ENCODE measurements at regions not wholly inside any gene's neighbourhood (a gene's known extent, or its start where the extent isn't known, plus 50 kb on each side); places are given as distances from the start of the nearest gene placed in this dataset.

DNA sequence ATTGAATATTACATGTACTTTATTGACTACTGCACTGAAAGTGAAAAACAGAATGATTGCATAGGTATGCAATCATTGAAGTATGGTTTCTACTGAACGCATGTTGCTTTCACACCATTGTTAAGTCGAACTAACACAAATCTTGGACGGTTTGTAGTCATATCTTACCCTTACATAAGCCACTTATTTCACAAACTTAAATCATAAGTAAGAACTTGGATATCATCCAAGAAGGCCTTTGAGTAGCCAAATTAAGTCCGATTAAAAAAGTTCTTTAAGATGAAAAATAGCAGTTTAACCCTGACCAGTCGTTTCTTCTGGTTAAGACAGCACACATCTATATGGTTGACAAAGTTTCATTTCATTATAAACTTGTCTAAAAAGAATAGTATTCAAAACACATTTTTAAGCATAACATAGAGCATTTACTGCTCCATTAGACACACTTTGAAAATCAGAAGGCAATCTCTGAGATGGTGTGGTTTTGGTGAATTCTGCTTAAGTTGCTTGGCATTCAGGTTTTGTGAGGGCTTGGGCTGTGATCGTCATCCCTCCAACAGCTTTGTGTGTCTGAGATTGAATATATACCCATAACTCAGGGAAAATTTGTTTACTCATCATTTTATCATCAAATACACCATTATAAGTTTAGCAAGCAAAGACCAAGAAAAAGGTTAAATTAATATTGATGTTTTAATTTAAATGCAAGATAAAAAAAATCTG lies 92.2 kb downstream of the NFKBIZ start:
- H3K4me1 ChIP-seq (ENCODE audit: control insufficient read depth, extremely low read depth, insufficient read depth, low read length) = peaks cover 51% of the 10 kb centered on the region

More for the DNA sequence above, 92.2 kb downstream of the NFKBIZ start:
- no peaks in the 10 kb centered on the region for H4K20me1 ChIP-seq (replicated peaks; ENCODE audit: control insufficient read depth, extremely low read depth, insufficient read depth, low read length)
- no peak for FAIRE-seq
- BruUV-seq (replicated peaks) = no TSS peak
- H3K4me2 ChIP-seq (ENCODE audit: insufficient read depth, low read length) = peak overlapping the region; percentile 6
- dilution Hi-C loops (cut with MboI; ENCODE audit: extremely low pct_ligation_motif_present, low sequenced_read_pairs) = no loop called here
- no peak overlapping the region for H3K9ac ChIP-seq (replicated peaks; ENCODE audit: extremely low read depth, insufficient read depth, low read length)
- H3K4me3 ChIP-seq (replicated peaks in 1 of 3; ENCODE audit: insufficient read depth in 1 of 3, low read depth in 1 of 3, low read length in 3 of 3) = no peak overlapping the region
- intact Hi-C loops (cut with micrococcal nuclease) = loop anchor here (2.0 kb wide), 2 partner anchors 221 to 283 kb away; no protein-coding TSS in a partner anchor
- no peaks in the 10 kb centered on the region for H3K9me3 ChIP-seq (replicated peaks; ENCODE audit: control insufficient read depth, insufficient read depth, low read length)
- ChIA-PET POLR2A (no interaction called here), CTCF (interaction anchor here (3.4 kb wide), 1 partner anchor 284 kb away, joined by 14 read pairs; no protein-coding TSS in a partner anchor)
- H3K27ac ChIP-seq (ENCODE audit: insufficient read depth, low read depth, low read length) = peak overlapping the region; percentile 88
- TF ChIP-seq, protein P1, sequence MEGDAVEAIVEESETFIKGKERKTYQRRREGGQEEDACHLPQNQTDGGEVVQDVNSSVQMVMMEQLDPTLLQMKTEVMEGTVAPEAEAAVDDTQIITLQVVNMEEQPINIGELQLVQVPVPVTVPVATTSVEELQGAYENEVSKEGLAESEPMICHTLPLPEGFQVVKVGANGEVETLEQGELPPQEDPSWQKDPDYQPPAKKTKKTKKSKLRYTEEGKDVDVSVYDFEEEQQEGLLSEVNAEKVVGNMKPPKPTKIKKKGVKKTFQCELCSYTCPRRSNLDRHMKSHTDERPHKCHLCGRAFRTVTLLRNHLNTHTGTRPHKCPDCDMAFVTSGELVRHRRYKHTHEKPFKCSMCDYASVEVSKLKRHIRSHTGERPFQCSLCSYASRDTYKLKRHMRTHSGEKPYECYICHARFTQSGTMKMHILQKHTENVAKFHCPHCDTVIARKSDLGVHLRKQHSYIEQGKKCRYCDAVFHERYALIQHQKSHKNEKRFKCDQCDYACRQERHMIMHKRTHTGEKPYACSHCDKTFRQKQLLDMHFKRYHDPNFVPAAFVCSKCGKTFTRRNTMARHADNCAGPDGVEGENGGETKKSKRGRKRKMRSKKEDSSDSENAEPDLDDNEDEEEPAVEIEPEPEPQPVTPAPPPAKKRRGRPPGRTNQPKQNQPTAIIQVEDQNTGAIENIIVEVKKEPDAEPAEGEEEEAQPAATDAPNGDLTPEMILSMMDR (IDR thresholded peaks at IDR 0.05; ENCODE audit: extremely low read depth in 1 of 2, insufficient read depth in 1 of 2, low read depth in 1 of 2, low read length in 2 of 2) = no peak
- TF ChIP-seq JUN (IDR thresholded peaks at IDR 0.05; ENCODE audit: borderline replicate concordance, insufficient read depth, insufficient read length, low read depth) = no peak
- no peak for TF ChIP-seq POLR2AphosphoS5 (IDR thresholded peaks at IDR 0.05; ENCODE audit: insufficient read depth, low read depth, low read length)
- no peak for TF ChIP-seq EZH2 (IDR thresholded peaks at IDR 0.05; ENCODE audit: borderline replicate concordance, low read depth, low read length, severe bottlenecking)
- TF ChIP-seq, protein P2, sequence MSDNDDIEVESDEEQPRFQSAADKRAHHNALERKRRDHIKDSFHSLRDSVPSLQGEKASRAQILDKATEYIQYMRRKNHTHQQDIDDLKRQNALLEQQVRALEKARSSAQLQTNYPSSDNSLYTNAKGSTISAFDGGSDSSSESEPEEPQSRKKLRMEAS (IDR thresholded peaks at IDR 0.05; ENCODE audit: insufficient read depth, insufficient read length) = no peak
- no peak for TF ChIP-seq GATA2 (IDR thresholded peaks at IDR 0.05; ENCODE audit: insufficient read depth, insufficient read length, low read depth, low read length)
- no peak for TF ChIP-seq POLR2A (IDR thresholded peaks at IDR 0.05; ENCODE audit: low read depth, low read length)
- no peak for TF ChIP-seq MYC (IDR thresholded peaks at IDR 0.05; ENCODE audit: low read depth, low read length)
- no peak for TF ChIP-seq FOS (IDR thresholded peaks at IDR 0.05; ENCODE audit: borderline replicate concordance, insufficient read depth, low read length)
- H3K36me3 ChIP-seq (ENCODE audit: control insufficient read depth in 2 of 2, extremely low read depth in 1 of 2, insufficient read depth in 2 of 2, low read length in 2 of 2) = no peaks in the 10 kb centered on the region
- H2AFZ ChIP-seq (ENCODE audit: low read depth, low read length) = no peak overlapping the region
- no peaks in the 10 kb centered on the region for H3K79me2 ChIP-seq (ENCODE audit: control insufficient read depth, insufficient read depth, low read length)
- H3K27me3 ChIP-seq (ENCODE audit: control insufficient read depth in 2 of 2, insufficient read depth in 2 of 2, low read length in 2 of 2) = no peaks in the 10 kb centered on the region
- no peaks in the 10 kb centered on the region for H3K9me1 ChIP-seq (replicated peaks; ENCODE audit: control insufficient read depth, extremely low read depth, insufficient read depth, low read length)
- DNase-seq (ENCODE audit: low read depth, low spot score) = peak; percentile 51
